K562 (cell line): ENCODE measurements at regions not wholly inside any gene's neighbourhood (a gene's known extent, or its start where the extent isn't known, plus 50 kb on each side); places are given as distances from the start of the nearest gene placed in this dataset.

Experiments
- NR1H2 ChIP-seq: sonication (generic); formaldehyde crosslinking; IDR thresholded peaks from 2 replicates; pipeline ENCODE4 v1.4.0; 2020; ENCODE audit warnings: mild to moderate bottlenecking, missing genetic modification reagents
- SMAD4 ChIP-seq: fragments of 250-450 bp; sonication (Bioruptor Pico); conservative IDR thresholded peaks from 2 replicates; pipeline ENCODE4 v1.8.0; 2021; ENCODE audit warnings: inconsistent platforms, mild to moderate bottlenecking, moderate library complexity
- ZKSCAN1 ChIP-seq: fragments of 150-350 bp; IDR thresholded peaks from 2 replicates; pipeline ENCODE4 v1.6.1; 2016; ENCODE audit warnings: low read depth, low read length
- ZNF436 ChIP-seq: fragments of 250-450, 450-650 bp; sonication (Bioruptor Pico); formaldehyde crosslinking; IDR thresholded peaks from 2 replicates; pipeline ENCODE4 v1.7.0; 2020; ENCODE audit warnings: mild to moderate bottlenecking
- TF ChIP-seq, protein P1 (sequence below): fragments of 200-800 bp; sonication (Bioruptor generic); IDR thresholded peaks from 2 replicates; pipeline ENCODE4 v1.6.1; 2016; ENCODE audit warnings: missing genetic modification characterization, missing compliant biosample characterization
- TF ChIP-seq, protein P2 (sequence below): conservative IDR thresholded peaks from 2 replicates; pipeline ENCODE4 v1.6.1; 2011; ENCODE audit warnings: low read depth, mild to moderate bottlenecking, low read length; ENCODE audit not compliant: control insufficient read depth
- TF ChIP-seq, protein P3 (sequence below): sonication (generic); formaldehyde crosslinking; IDR thresholded peaks from 2 replicates; pipeline ENCODE4 v1.8.0; 2022; ENCODE audit warnings: missing genetic modification reagents, mild to moderate bottlenecking, borderline replicate concordance

DNA sequence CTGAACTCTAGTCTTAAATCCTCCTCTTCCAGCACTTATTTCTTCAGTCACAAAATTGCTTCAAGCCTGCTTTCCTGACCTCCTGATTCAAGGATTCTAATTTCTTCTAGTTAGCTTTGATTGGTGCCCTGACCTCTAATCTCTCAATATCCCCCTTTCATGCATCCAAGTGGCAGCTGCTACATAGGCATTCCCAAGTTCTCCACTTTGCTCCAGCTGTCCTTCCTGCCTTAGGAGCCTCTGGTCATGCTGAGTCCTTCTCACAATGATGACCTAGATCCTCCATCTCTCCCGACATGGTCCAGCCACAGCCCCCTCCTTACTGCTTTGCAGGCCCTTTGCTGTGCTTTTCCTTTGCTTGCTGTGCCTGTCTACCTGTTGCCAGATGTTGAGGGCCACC is 347.8 kb upstream of the C2CD4B start (continued):
- TF ChIP-seq, protein P1, sequence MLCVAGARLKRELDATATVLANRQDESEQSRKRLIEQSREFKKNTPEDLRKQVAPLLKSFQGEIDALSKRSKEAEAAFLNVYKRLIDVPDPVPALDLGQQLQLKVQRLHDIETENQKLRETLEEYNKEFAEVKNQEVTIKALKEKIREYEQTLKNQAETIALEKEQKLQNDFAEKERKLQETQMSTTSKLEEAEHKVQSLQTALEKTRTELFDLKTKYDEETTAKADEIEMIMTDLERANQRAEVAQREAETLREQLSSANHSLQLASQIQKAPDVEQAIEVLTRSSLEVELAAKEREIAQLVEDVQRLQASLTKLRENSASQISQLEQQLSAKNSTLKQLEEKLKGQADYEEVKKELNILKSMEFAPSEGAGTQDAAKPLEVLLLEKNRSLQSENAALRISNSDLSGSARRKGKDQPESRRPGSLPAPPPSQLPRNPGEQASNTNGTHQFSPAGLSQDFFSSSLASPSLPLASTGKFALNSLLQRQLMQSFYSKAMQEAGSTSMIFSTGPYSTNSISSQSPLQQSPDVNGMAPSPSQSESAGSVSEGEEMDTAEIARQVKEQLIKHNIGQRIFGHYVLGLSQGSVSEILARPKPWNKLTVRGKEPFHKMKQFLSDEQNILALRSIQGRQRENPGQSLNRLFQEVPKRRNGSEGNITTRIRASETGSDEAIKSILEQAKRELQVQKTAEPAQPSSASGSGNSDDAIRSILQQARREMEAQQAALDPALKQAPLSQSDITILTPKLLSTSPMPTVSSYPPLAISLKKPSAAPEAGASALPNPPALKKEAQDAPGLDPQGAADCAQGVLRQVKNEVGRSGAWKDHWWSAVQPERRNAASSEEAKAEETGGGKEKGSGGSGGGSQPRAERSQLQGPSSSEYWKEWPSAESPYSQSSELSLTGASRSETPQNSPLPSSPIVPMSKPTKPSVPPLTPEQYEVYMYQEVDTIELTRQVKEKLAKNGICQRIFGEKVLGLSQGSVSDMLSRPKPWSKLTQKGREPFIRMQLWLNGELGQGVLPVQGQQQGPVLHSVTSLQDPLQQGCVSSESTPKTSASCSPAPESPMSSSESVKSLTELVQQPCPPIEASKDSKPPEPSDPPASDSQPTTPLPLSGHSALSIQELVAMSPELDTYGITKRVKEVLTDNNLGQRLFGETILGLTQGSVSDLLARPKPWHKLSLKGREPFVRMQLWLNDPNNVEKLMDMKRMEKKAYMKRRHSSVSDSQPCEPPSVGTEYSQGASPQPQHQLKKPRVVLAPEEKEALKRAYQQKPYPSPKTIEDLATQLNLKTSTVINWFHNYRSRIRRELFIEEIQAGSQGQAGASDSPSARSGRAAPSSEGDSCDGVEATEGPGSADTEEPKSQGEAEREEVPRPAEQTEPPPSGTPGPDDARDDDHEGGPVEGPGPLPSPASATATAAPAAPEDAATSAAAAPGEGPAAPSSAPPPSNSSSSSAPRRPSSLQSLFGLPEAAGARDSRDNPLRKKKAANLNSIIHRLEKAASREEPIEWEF (CRISPR knock-in tag), result no peak
- TF ChIP-seq NR1H2 (CRISPR knock-in tag) (no peak), SMAD4 (CRISPR knock-in tag) (no peak), ZKSCAN1 (no peak), ZNF436 (CRISPR knock-in tag) (no peak)
- TF ChIP-seq, protein P2, sequence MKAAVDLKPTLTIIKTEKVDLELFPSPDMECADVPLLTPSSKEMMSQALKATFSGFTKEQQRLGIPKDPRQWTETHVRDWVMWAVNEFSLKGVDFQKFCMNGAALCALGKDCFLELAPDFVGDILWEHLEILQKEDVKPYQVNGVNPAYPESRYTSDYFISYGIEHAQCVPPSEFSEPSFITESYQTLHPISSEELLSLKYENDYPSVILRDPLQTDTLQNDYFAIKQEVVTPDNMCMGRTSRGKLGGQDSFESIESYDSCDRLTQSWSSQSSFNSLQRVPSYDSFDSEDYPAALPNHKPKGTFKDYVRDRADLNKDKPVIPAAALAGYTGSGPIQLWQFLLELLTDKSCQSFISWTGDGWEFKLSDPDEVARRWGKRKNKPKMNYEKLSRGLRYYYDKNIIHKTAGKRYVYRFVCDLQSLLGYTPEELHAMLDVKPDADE, result no peak
- TF ChIP-seq, protein P3, sequence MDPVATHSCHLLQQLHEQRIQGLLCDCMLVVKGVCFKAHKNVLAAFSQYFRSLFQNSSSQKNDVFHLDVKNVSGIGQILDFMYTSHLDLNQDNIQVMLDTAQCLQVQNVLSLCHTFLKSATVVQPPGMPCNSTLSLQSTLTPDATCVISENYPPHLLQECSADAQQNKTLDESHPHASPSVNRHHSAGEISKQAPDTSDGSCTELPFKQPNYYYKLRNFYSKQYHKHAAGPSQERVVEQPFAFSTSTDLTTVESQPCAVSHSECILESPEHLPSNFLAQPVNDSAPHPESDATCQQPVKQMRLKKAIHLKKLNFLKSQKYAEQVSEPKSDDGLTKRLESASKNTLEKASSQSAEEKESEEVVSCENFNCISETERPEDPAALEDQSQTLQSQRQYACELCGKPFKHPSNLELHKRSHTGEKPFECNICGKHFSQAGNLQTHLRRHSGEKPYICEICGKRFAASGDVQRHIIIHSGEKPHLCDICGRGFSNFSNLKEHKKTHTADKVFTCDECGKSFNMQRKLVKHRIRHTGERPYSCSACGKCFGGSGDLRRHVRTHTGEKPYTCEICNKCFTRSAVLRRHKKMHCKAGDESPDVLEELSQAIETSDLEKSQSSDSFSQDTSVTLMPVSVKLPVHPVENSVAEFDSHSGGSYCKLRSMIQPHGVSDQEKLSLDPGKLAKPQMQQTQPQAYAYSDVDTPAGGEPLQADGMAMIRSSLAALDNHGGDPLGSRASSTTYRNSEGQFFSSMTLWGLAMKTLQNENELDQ, result no peak
